Esophagus squamous epithelium (tissue), 5 donors: ENCODE measurements at regions not wholly inside any gene's neighbourhood (a gene's known extent, or its start where the extent isn't known, plus 50 kb on each side); places are given as distances from the start of the nearest gene placed in this dataset.
A peak's percentile ranks its signal among the peaks of the same experiment; 100 is the strongest.

Experiments used
- DNase-seq: peaks from one replicate; lab custom pipeline; 2025; lab: John Stamatoyannopoulos, UW
- H3K27ac ChIP-seq, 4 donors: fragments of 200-600 bp; sonication (generic); one replicate each; pipeline ENCODE4 v1.5.1; 2016 to 2019; ENCODE audit warnings: mild to moderate bottlenecking in 1 of 4
- H3K27me3 ChIP-seq, 4 donors: fragments of 200-600 bp; sonication (generic); 1 replicate in 3 of 4; 2 replicates in 1 of 4; pipeline versions ENCODE4 v1.5.1 to v1.6.0; 2017 to 2021; ENCODE audit warnings: antibody characterized with exemption in 1 of 4
- H3K36me3 ChIP-seq, 3 donors: fragments of 200-600 bp; sonication (generic); one replicate each; pipeline ENCODE4 v1.5.1; 2016 to 2019
- H3K4me1 ChIP-seq, 3 donors: fragments of 200-600 bp; sonication (generic); one replicate each; pipeline ENCODE4 v1.5.1; 2017 to 2019
- H3K4me3 ChIP-seq, 4 donors: fragments of 200-600 bp; sonication (generic); 1 replicate in 3 of 4; 2 replicates in 1 of 4; pipeline ENCODE4 v1.5.1; 2016 to 2019; ENCODE audit warnings: mild to moderate bottlenecking in 2 of 4, moderate library complexity in 1 of 4
- H3K9me3 ChIP-seq, 3 donors: fragments of 200-600 bp; sonication (generic); one replicate each; pipeline ENCODE4 v1.5.1; 2016 to 2019
- CTCF ChIP-seq, 6 experiments: fragments of 450-650 bp in 4 of 6; fragments of 200-600 bp in 2 of 6; sonication (generic) in 2 of 6; IDR thresholded peaks; one replicate each; pipeline ENCODE4 v1.5.1; 2016 to 2019; ENCODE audit warnings: antibody characterized with exemption in 6 of 6, mild to moderate bottlenecking in 4 of 6, moderate library complexity in 4 of 6
- POLR2A ChIP-seq, 4 donors: fragments of 450-650 bp; IDR thresholded peaks; one replicate each; pipeline ENCODE4 v1.6.1; 2017; ENCODE audit warnings: antibody characterized with exemption in 4 of 4, mild to moderate bottlenecking in 4 of 4, moderate library complexity in 3 of 4
- WGBS, 2 donors: methylation state at CpG; one replicate each; pipeline ENCODE4 v1.1.5; 2018; 5-methylcytosine and 5-hydroxymethylcytosine counted together
- intact Hi-C: fragments of 100-400 bp; cut with DNase I; formaldehyde crosslinking; loops from one replicate; pipeline ENCODE4 v1.15.0; 2022
- donor health status: DM: yes; HTN: yes; CAD: no.

- intact Hi-C loops = no loop called here
- peaks cover 0 to 13% (median 9%) of the 10 kb centered on the region in 3 donors for H3K4me1 ChIP-seq
These were observed 78.8 kb upstream of the TNFAIP3 start for GRCh38 chr6:137788248-137788647.

DNA sequence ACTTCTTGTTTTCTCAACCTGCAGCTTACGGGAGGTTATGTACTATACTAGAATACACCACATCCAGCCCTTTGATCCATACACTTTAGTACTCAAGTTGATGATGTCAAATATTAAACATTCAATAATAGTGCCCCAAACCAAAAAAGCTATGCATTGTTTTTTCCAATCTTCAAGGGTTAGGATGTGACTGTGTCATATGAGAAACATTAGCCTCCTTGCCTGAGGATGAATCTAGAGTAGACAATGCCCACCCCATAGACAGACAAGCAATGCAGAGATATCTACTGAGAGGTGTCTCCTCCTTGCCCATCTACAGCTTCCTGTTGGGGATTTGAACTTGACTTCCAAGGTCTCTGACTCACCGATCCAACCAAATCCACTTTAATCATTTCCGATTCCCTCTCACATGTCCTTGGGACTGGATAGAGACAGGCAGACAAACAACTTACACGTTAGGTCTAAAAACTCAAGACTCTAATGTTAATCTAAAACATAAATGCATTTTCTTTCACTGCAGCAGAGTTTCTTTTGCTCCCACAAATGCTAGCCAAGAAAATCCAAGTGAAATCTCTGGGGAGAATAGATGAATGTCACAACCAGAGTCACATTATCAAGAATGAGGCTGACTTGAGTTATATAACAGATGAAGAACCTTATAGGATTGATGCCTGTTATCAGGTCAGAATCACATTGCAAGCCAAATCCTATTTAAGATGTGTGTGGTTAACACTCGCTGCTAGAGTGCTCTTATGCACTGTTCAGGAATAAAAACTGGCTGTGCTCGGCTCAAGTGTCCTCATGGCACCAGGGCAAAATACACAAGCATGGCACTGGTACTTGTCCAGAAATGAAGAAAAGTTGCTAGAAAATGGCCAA is 75.5 kb upstream of the TNFAIP3 start:
- H3K36me3 ChIP-seq = no peaks in the 10 kb centered on the region
- TF ChIP-seq POLR2A (IDR thresholded peaks at IDR 0.05) = no peak
- TF ChIP-seq CTCF (IDR thresholded peaks at IDR 0.05) = no peak
- H3K4me1 ChIP-seq = peaks cover 0 to 13% (median 9%) of the 10 kb centered on the region in 3 donors
- WGBS, 2 donors = 60 to 84% methylated on average over 6 of the region's 6 CpGs
- H3K27me3 ChIP-seq = no peaks in the 10 kb centered on the region
- DNase-seq = no peak
- peak overlapping the region in 1 of 4 donors; percentile 52 for H3K27ac ChIP-seq
- intact Hi-C loops = no loop called here
- H3K4me3 ChIP-seq = no peak overlapping the region
- no peaks in the 10 kb centered on the region for H3K9me3 ChIP-seq

More at GRCh38 chr6:137788248-137788647, 78.8 kb upstream of the TNFAIP3 start:
- WGBS, 2 donors = 93 to 95% methylated on average over 1 of the region's 1 CpG
- Histone ChIP-seq H3K9me3 (no peaks in the 10 kb centered on the region), H3K27me3 (no peaks in the 10 kb centered on the region), H3K4me3 (no peak overlapping the region), H3K36me3 (no peaks in the 10 kb centered on the region), H3K27ac (no peak overlapping the region)
- no peak for DNase-seq
- TF ChIP-seq CTCF (IDR thresholded peaks at IDR 0.05) (no peak), POLR2A (IDR thresholded peaks at IDR 0.05) (no peak)

DNA sequence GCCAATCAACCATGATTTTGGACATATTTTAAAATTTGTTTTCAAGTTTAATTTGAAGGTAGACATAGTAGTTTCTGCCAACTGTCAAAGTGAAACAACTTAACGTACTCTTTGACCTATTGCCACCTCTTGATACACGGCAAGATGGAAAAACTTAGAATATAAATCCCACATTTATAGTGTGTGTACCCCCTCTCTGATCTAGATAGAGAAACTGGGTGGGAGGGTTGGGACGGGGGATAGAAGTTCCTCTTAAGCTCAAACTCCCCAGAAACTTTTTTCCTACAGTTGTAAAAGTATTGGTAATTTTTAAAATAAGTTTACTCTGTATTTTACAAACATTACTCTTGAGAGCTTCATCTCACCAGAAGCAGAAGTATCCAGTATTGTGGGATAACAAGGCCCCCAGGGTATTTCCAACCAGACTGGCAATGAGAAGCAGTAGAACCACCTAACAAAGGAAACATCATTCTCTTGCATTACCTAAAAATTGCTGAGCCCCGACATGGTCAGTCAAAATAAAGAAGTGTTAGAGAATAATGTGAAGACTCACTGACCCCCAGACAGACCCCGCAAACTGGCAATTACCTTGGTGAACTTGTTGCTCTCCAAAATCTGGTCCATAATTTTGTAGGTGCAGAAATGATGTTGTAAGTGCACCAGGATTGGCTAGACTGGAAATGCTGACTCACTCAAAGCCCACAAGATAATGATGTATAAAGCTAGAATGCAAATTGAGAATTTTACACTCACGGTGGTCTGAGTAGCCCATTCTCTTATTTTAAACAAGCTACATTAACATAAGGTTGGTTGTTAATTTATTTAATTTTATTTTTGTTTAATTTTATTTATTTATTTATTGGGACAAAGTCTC is 74.7 kb upstream of the TNFAIP3 start:
- Histone ChIP-seq H3K36me3 (no peaks in the 10 kb centered on the region), H3K27ac (no peak overlapping the region), H3K9me3 (no peaks in the 10 kb centered on the region), H3K27me3 (no peaks in the 10 kb centered on the region), H3K4me1 (peaks cover 0 to 13% (median 9%) of the 10 kb centered on the region in 3 donors), H3K4me3 (no peak overlapping the region)
- no peak for DNase-seq
- WGBS, 2 donors = 67 to 78% methylated on average over 6 of the region's 6 CpGs
- TF ChIP-seq POLR2A (IDR thresholded peaks at IDR 0.05) (no peak), CTCF (IDR thresholded peaks at IDR 0.05) (no peak)
- intact Hi-C loops = no loop called here

DNA sequence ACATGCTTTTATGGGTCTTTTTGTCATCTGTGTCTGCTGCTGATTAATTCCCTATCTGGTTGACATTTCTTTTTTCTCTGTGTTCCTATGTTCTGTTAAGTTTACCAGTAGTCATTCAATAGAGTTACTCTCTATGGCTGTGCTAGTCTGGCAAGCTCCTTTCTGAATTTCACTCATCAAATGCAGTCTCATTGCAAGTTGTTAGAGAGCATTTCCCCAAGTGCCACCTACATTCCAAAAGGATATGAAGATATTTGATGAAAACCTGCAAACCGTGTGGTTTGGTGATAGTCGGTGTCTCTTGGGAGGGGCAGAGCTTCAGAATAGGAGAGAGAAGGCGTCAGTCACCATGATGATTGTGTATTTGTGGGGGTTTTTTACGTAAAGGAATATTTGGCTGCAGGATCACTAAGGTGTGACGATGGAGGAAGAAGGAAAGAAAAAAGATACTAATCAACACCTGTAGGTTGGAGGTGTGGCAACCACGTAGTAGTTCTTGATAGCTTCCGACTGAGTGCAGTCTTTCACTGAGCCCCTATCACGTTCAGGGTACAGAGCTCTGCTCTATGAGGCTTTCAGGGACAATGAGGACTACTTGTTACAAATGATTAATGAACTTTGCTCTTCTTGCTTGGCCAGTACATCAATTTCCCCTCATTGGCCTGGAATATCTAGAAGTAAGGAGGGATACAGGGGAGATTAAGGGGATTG is 73.1 kb upstream of the TNFAIP3 start:
- Histone ChIP-seq H3K36me3 (no peaks in the 10 kb centered on the region), H3K4me1 (peaks cover 0 to 13% (median 9%) of the 10 kb centered on the region in 3 donors), H3K27ac (no peak overlapping the region), H3K27me3 (no peaks in the 10 kb centered on the region), H3K9me3 (no peaks in the 10 kb centered on the region), H3K4me3 (no peak overlapping the region)
- intact Hi-C loops = no loop called here
- 78 to 88% methylated on average over 8 of the region's 8 CpGs for WGBS, 2 donors
- no peak for DNase-seq
- no peak for TF ChIP-seq CTCF (IDR thresholded peaks at IDR 0.05)
- no peak for TF ChIP-seq POLR2A (IDR thresholded peaks at IDR 0.05)
